Retinal pigment epithelial cell (primary cell): ENCODE measurements at regions not wholly inside any gene's neighbourhood (a gene's known extent, or its start where the extent isn't known, plus 50 kb on each side); places are given as distances from the start of the nearest gene placed in this dataset.

Experiments used
- DNase-seq: peaks from one replicate; pipeline ENCODE4 v3.0.0-alpha.2; 2010; ENCODE audit warnings: low read depth
- H3K4me3 ChIP-seq: 2 replicates; pipeline ENCODE4 v1.5.1; 2011; ENCODE audit warnings: mild to moderate bottlenecking, low read length, control low read depth, moderate library complexity
- CTCF ChIP-seq: conservative IDR thresholded peaks from 2 replicates; pipeline ENCODE4 v1.5.1; 2011; ENCODE audit warnings: low read depth, low read length, control low read depth, inconsistent platforms

- no peak for TF ChIP-seq CTCF
- no peak for DNase-seq
- no peak overlapping the region for H3K4me3 ChIP-seq
These were observed 667.1 kb upstream of the PKN2 start for GRCh38 chr1:88016947-88017346.

- no peak for TF ChIP-seq CTCF
- H3K4me3 ChIP-seq: no peak overlapping the region
- no peak for DNase-seq
These were observed 662.5 kb upstream of the PKN2 start for GRCh38 chr1:88021529-88021928.

GRCh38 chr1:88022516-88022915, 661.6 kb upstream of the PKN2 start:
- no peak overlapping the region for H3K4me3 ChIP-seq
- no peak for DNase-seq
- TF ChIP-seq CTCF: no peak

GRCh38 chr1:88029142-88029541, 654.9 kb upstream of the PKN2 start:
- H3K4me3 ChIP-seq: no peak overlapping the region
- TF ChIP-seq CTCF: peak; percentile 31
- peak; percentile 5 for DNase-seq

- DNase-seq: no peak
- no peak for TF ChIP-seq CTCF
- H3K4me3 ChIP-seq: no peak overlapping the region
These were observed 654.2 kb upstream of the PKN2 start for GRCh38 chr1:88029899-88030298.

- no peak overlapping the region for H3K4me3 ChIP-seq
- TF ChIP-seq CTCF: no peak
- DNase-seq: no peak
These were observed 648.5 kb upstream of the PKN2 start for GRCh38 chr1:88035578-88035977.

- no peak overlapping the region for H3K4me3 ChIP-seq
- no peak for DNase-seq
- TF ChIP-seq CTCF: no peak
These were observed 647.6 kb upstream of the PKN2 start for GRCh38 chr1:88036345-88037014.
